ENCODE measurements at regions not wholly inside any gene's neighbourhood (a gene's known extent, or its start where the extent isn't known, plus 50 kb on each side); places are given as distances from the start of the nearest gene placed in this dataset.

GRCh38 chr3:176937541-176937940, 259.7 kb downstream of the TBL1XR1 start:
- no peak overlapping the region for H4K8ac ChIP-seq (replicated peaks; ENCODE audit: insufficient read length, low read depth, low read length)
- H3K27ac ChIP-seq (ENCODE audit: insufficient read length, low read depth, low read length): no peak overlapping the region
- Mint-ChIP-seq H3K36me3 (ENCODE audit: insufficient read depth in 1 of 3, low read depth in 3 of 3) (peaks cover 0 to 5% (median 0%) of the 10 kb centered on the region in 3 experiments; a peak in 1 of 7 replicates), H3K4me1 (peaks cover 0 to 7% of the 10 kb centered on the region in 2 experiments; a peak in 2 of 4 replicates), H3K9me3 (peaks cover 0 to 7% of the 10 kb centered on the region in 2 experiments; a peak in 2 of 5 replicates), H3K27me3 (ENCODE audit: low read depth) (no peaks in the 10 kb centered on the region), H3K27ac (no peak overlapping the region), H3K4me3 (no peak overlapping the region)
- H4K91ac ChIP-seq (ENCODE audit: insufficient read length, low read depth, low read length): no peak overlapping the region
- H2AFZ ChIP-seq (ENCODE audit: low read length): no peak overlapping the region
- no peak overlapping the region for H2BK120ac ChIP-seq (ENCODE audit: low read depth, low read length, poor library complexity, severe bottlenecking)
- no peak overlapping the region for H2BK20ac ChIP-seq (ENCODE audit: low read depth, low read length, poor library complexity, severe bottlenecking)
- no peaks in the 10 kb centered on the region for H3K9me3 ChIP-seq (ENCODE audit: control insufficient read depth, low read depth, low read length)
- no peaks in the 10 kb centered on the region for H3K79me1 ChIP-seq (ENCODE audit: insufficient read depth, low read depth, low read length, poor library complexity, severe bottlenecking)
- no peak overlapping the region for H3K4me2 ChIP-seq (ENCODE audit: insufficient read depth, insufficient read length, low read length)
- no peaks in the 10 kb centered on the region for H3K23me2 ChIP-seq (ENCODE audit: insufficient read length, low read depth, low read length, poor library complexity, severe bottlenecking)
- no peak overlapping the region for H3K18ac ChIP-seq (ENCODE audit: insufficient read length, low read depth, low read length)
- no peaks in the 10 kb centered on the region for H3K27me3 ChIP-seq (ENCODE audit: insufficient read depth, low read length)
- WGBS (ENCODE audit: extremely low coverage, insufficient read length, low lambda C conversion rate): no CpG with 5 or more reads among the region's 1 CpG
- TF ChIP-seq CTCF (conservative IDR thresholded peaks at IDR 0.05): no peak
- H3K4me1 ChIP-seq (ENCODE audit: insufficient read depth, low read length): no peaks in the 10 kb centered on the region
- H2BK15ac ChIP-seq (ENCODE audit: low read depth, low read length): no peak overlapping the region
- H2BK12ac ChIP-seq (ENCODE audit: insufficient read length, low read depth, low read length): no peak overlapping the region
- no peak overlapping the region for H3K56ac ChIP-seq (ENCODE audit: insufficient read length, low read depth, low read length)
- no peaks in the 10 kb centered on the region for H3K79me2 ChIP-seq (ENCODE audit: insufficient read depth, low read length)
- no peak overlapping the region for H3K4ac ChIP-seq (ENCODE audit: low read depth, low read length)
- no peak overlapping the region for H2BK5ac ChIP-seq (ENCODE audit: insufficient read length, low read length)
- no peaks in the 10 kb centered on the region for H4K20me1 ChIP-seq (ENCODE audit: control insufficient read depth, insufficient read depth, insufficient read length)
- DNase-seq: no peak
- no peak overlapping the region for H3K9ac ChIP-seq (ENCODE audit: extremely low read depth, insufficient read length, low read length)
- H4K5ac ChIP-seq (ENCODE audit: insufficient read length, low read depth, low read length): no peak overlapping the region
- no peak overlapping the region for H3T11ph ChIP-seq (ENCODE audit: low read length)
- no peak overlapping the region for H3K14ac ChIP-seq (ENCODE audit: insufficient read depth, low read length)
- no peak overlapping the region for H3K23ac ChIP-seq (ENCODE audit: insufficient read length, low read depth, low read length)
- H2AK5ac ChIP-seq (ENCODE audit: insufficient read length, low read length): no peak overlapping the region

Measured in H9 (cell line).